Vagina (tissue), 2 donors: ENCODE measurements at regions not wholly inside any gene's neighbourhood (a gene's known extent, or its start where the extent isn't known, plus 50 kb on each side); places are given as distances from the start of the nearest gene placed in this dataset.

Experiments
- POLR2A ChIP-seq, 2 donors: fragments of 450-650 bp; IDR thresholded peaks; one replicate each; pipeline ENCODE4 v1.6.1; 2017; ENCODE audit warnings: antibody characterized with exemption in 2 of 2, mild to moderate bottlenecking in 2 of 2, moderate library complexity in 2 of 2
- POLR2AphosphoS5 ChIP-seq, 2 donors: sonication (generic); formaldehyde crosslinking; IDR thresholded peaks; one replicate each; pipeline ENCODE4 v1.9.0; 2017; ENCODE audit warnings: antibody characterized with exemption in 2 of 2, mild to moderate bottlenecking in 2 of 2, low read depth in 1 of 2; ENCODE audit not compliant: insufficient read depth in 1 of 2
- TF ChIP-seq, protein P1 (sequence below), 3 experiments: fragments of 450-650 bp in 2 of 3; fragments of 200-600 bp in 1 of 3; sonication (generic) in 1 of 3; IDR thresholded peaks; one replicate each; pipeline ENCODE4 v1.5.1; 2017 to 2019; ENCODE audit warnings: antibody characterized with exemption in 3 of 3, mild to moderate bottlenecking in 2 of 3, moderate library complexity in 2 of 3

- TF ChIP-seq POLR2A (IDR thresholded peaks at IDR 0.05), result no peak
- TF ChIP-seq POLR2AphosphoS5 (IDR thresholded peaks at IDR 0.05; ENCODE audit: insufficient read depth in 1 of 2, low read depth in 1 of 2), result no peak
- TF ChIP-seq, protein P1, sequence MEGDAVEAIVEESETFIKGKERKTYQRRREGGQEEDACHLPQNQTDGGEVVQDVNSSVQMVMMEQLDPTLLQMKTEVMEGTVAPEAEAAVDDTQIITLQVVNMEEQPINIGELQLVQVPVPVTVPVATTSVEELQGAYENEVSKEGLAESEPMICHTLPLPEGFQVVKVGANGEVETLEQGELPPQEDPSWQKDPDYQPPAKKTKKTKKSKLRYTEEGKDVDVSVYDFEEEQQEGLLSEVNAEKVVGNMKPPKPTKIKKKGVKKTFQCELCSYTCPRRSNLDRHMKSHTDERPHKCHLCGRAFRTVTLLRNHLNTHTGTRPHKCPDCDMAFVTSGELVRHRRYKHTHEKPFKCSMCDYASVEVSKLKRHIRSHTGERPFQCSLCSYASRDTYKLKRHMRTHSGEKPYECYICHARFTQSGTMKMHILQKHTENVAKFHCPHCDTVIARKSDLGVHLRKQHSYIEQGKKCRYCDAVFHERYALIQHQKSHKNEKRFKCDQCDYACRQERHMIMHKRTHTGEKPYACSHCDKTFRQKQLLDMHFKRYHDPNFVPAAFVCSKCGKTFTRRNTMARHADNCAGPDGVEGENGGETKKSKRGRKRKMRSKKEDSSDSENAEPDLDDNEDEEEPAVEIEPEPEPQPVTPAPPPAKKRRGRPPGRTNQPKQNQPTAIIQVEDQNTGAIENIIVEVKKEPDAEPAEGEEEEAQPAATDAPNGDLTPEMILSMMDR (IDR thresholded peaks at IDR 0.05), result no peak
These were observed 94.9 kb downstream of the NPTX2 start for GRCh38 chr7:98711945-98712344.
